ENCODE measurements at regions not wholly inside any gene's neighbourhood (a gene's known extent, or its start where the extent isn't known, plus 50 kb on each side); places are given as distances from the start of the nearest gene placed in this dataset.

DNA sequence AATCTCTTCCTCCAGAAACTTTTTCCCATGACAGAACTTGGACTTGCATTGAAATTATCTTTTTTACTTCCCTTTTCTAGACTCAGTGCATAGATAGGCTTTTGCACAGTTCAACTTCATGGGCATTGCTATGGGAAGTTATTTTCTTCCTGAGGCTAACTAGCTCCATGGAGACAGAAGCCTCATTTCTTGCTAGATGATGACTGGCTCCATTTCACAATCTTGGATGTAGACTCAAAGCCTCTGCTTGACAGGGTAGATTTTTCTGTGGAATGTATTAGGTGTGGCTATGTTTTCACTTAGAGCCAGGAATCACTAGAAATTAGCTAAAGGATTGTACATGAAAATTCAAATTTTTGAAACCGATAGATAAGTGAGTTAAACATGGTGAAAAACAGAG lies 884.1 kb upstream of the MGAT4C start:
- Histone ChIP-seq H3K36me3 (ENCODE audit: insufficient read depth, insufficient read length, low read length) (no peaks in the 10 kb centered on the region), H3K4me3 (ENCODE audit: insufficient read length, low read depth) (no peak overlapping the region), H3K9ac (ENCODE audit: insufficient read length, low read depth) (no peak overlapping the region), H3K9me3 (ENCODE audit: insufficient read depth, low read length) (no peaks in the 10 kb centered on the region), H3K27me3 (ENCODE audit: insufficient read depth, insufficient read length) (no peaks in the 10 kb centered on the region), H3K4me1 (ENCODE audit: insufficient read depth, insufficient read length) (no peaks in the 10 kb centered on the region)
- DNase-seq (ENCODE audit: low read depth, low spot score): no peak
- TF ChIP-seq YY1 (IDR thresholded peaks at IDR 0.05; ENCODE audit: insufficient read depth, insufficient read length): no peak
- no peak for TF ChIP-seq SUZ12 (IDR thresholded peaks at IDR 0.05; ENCODE audit: extremely low read depth, insufficient read depth, insufficient read length)
- TF ChIP-seq ZNF274 (IDR thresholded peaks at IDR 0.05; ENCODE audit: low read depth, low read length): no peak

DNA sequence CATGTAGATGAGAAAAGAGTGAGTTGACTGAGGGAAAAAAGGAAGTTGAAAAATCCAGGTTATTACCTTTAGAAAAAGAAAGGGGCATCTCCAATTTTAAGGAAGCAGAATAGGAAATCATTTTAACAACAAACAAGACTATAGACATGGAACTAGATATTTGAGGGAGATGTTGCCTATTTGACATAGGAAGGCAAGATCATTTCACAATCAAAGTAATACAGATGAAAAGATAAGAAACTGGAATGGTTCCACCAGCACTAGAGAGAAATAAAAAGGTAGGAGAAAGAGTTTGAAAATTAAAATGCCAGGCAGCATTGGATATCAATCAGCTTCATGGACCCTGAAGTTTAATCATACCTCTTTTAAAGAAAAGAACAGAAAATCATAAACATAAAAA lies 881.0 kb upstream of the MGAT4C start:
- no peaks in the 10 kb centered on the region for H3K27me3 ChIP-seq (ENCODE audit: insufficient read depth, insufficient read length)
- H3K4me1 ChIP-seq (ENCODE audit: insufficient read depth, insufficient read length): no peaks in the 10 kb centered on the region
- H3K36me3 ChIP-seq (ENCODE audit: insufficient read depth, insufficient read length, low read length): no peaks in the 10 kb centered on the region
- TF ChIP-seq ZNF274 (IDR thresholded peaks at IDR 0.05; ENCODE audit: low read depth, low read length) (no peak), YY1 (IDR thresholded peaks at IDR 0.05; ENCODE audit: insufficient read depth, insufficient read length) (no peak), SUZ12 (IDR thresholded peaks at IDR 0.05; ENCODE audit: extremely low read depth, insufficient read depth, insufficient read length) (no peak)
- DNase-seq (ENCODE audit: low read depth, low spot score): no peak
- H3K4me3 ChIP-seq (ENCODE audit: insufficient read length, low read depth): no peak overlapping the region
- H3K9me3 ChIP-seq (ENCODE audit: insufficient read depth, low read length): no peaks in the 10 kb centered on the region
- H3K9ac ChIP-seq (ENCODE audit: insufficient read length, low read depth): no peak overlapping the region

DNA sequence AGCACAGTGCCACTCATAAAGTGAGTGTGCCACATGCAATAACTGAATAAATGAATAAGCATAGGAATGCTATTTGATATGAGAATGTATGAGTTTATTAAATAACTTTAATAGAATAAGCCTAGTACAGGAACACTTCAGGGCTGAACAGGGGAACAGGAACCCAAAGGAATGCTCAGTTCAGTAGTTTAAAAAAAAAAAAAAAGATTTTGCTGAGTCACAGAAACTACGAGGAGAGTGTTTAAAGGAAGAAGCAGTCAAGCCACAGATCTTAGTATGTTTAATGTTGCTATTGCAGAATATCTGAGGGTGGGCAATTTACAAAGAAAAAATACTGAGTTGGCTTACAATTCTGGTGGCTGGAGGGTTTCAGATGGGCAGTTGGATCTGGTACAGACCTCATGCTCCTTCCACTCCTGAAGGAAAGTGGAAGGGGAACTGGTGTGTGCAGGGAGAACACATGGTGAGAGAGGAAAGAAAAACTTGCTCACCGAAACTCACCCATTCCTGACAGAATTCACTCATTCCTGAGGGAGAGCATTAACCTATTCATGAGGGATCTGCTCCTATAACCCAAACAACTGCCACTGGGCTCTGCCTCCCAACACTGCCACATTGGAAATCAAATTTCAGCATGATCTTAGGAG lies 880.3 kb upstream of the MGAT4C start:
- Histone ChIP-seq H3K9me3 (ENCODE audit: insufficient read depth, low read length) (no peaks in the 10 kb centered on the region), H3K4me3 (ENCODE audit: insufficient read length, low read depth) (no peak overlapping the region), H3K4me1 (ENCODE audit: insufficient read depth, insufficient read length) (no peaks in the 10 kb centered on the region), H3K36me3 (ENCODE audit: insufficient read depth, insufficient read length, low read length) (no peaks in the 10 kb centered on the region), H3K27me3 (ENCODE audit: insufficient read depth, insufficient read length) (no peaks in the 10 kb centered on the region), H3K9ac (ENCODE audit: insufficient read length, low read depth) (no peak overlapping the region)
- TF ChIP-seq SUZ12 (IDR thresholded peaks at IDR 0.05; ENCODE audit: extremely low read depth, insufficient read depth, insufficient read length) (no peak), ZNF274 (IDR thresholded peaks at IDR 0.05; ENCODE audit: low read depth, low read length) (no peak), YY1 (IDR thresholded peaks at IDR 0.05; ENCODE audit: insufficient read depth, insufficient read length) (no peak)
- no peak for DNase-seq (ENCODE audit: low read depth, low spot score)

DNA sequence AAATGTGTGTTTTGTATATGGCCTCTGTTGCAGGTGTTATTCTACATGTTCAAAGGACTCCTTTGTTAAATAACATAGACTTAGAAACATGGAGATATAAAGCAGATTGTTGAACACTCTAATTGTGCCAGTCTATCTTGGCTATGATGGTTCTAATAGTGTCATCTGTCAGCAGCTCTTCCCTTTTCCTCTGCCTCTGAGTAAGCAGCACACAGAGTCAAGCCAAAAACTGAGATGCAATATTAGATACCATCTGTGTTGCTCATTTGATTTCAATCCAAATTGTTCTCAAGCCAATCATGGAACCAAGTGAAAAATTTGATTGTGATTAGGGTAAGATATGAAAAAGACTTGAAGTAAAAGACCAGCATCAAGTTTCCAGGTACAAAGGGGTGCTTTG lies 871.1 kb upstream of the MGAT4C start:
- TF ChIP-seq ZNF274 (IDR thresholded peaks at IDR 0.05; ENCODE audit: low read depth, low read length) (no peak), SUZ12 (IDR thresholded peaks at IDR 0.05; ENCODE audit: extremely low read depth, insufficient read depth, insufficient read length) (no peak), YY1 (IDR thresholded peaks at IDR 0.05; ENCODE audit: insufficient read depth, insufficient read length) (no peak)
- DNase-seq (ENCODE audit: low read depth, low spot score): no peak
- H3K36me3 ChIP-seq (ENCODE audit: insufficient read depth, insufficient read length, low read length): no peaks in the 10 kb centered on the region

DNA sequence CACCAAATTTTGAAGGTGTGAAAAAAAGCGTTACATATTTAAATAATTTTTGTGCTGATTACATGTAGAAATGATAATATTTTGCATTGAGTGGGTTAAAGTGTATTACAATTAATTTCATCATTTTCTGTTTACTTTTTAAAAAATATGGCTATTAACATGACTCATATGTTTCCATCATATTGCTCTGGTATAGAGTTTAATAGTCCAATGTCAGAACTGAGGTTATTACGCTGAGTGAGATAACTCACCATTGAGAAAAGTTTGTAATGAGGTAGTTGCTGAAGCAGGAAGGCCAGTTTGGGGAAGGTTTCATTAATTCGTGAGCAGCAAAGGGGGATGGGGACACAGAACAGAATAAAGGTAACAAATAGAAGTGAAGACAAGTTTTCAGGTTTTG lies 865.7 kb upstream of the MGAT4C start:
- no peak for DNase-seq (ENCODE audit: low read depth, low spot score)
- TF ChIP-seq ZNF274 (IDR thresholded peaks at IDR 0.05; ENCODE audit: low read depth, low read length): no peak
- no peak for TF ChIP-seq SUZ12 (IDR thresholded peaks at IDR 0.05; ENCODE audit: extremely low read depth, insufficient read depth, insufficient read length)
- TF ChIP-seq YY1 (IDR thresholded peaks at IDR 0.05; ENCODE audit: insufficient read depth, insufficient read length): no peak
- Histone ChIP-seq H3K4me1 (ENCODE audit: insufficient read depth, insufficient read length) (no peaks in the 10 kb centered on the region), H3K9ac (ENCODE audit: insufficient read length, low read depth) (no peak overlapping the region), H3K4me3 (ENCODE audit: insufficient read length, low read depth) (no peak overlapping the region), H3K9me3 (ENCODE audit: insufficient read depth, low read length) (peaks cover 14% of the 10 kb centered on the region; the same call in 1 of the 2 replicates), H3K27me3 (ENCODE audit: insufficient read depth, insufficient read length) (no peaks in the 10 kb centered on the region), H3K36me3 (ENCODE audit: insufficient read depth, insufficient read length, low read length) (no peaks in the 10 kb centered on the region)

More for the DNA sequence above, 871.1 kb upstream of the MGAT4C start:
- Histone ChIP-seq H3K27me3 (ENCODE audit: insufficient read depth, insufficient read length) (no peaks in the 10 kb centered on the region), H3K9ac (ENCODE audit: insufficient read length, low read depth) (no peak overlapping the region), H3K4me1 (ENCODE audit: insufficient read depth, insufficient read length) (no peaks in the 10 kb centered on the region), H3K4me3 (ENCODE audit: insufficient read length, low read depth) (no peak overlapping the region), H3K9me3 (ENCODE audit: insufficient read depth, low read length) (peaks cover 14% of the 10 kb centered on the region; the same call in 1 of the 2 replicates)

DNA sequence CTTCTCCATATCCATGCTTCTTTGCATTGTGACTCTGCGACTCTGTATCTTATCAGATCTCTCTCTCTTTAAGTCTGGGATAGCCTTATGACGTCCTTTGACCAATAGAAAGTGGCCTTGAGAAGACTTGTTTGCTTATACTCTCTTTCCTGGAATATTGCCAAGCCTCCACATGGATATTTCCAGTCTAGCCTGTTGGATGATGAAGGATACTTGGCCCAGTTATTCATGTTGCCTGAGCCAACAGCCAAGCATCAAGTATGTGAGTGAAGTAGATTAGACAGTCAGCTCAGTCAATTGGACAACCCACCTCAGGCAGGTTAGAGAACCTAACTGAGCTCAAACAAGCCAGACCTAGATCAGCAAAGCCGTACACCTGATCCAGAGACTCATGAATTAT lies 864.2 kb upstream of the MGAT4C start:
- DNase-seq (ENCODE audit: low read depth, low spot score): no peak
- Histone ChIP-seq H3K4me3 (ENCODE audit: insufficient read length, low read depth) (no peak overlapping the region), H3K36me3 (ENCODE audit: insufficient read depth, insufficient read length, low read length) (no peaks in the 10 kb centered on the region), H3K4me1 (ENCODE audit: insufficient read depth, insufficient read length) (no peaks in the 10 kb centered on the region), H3K9ac (ENCODE audit: insufficient read length, low read depth) (no peak overlapping the region), H3K27me3 (ENCODE audit: insufficient read depth, insufficient read length) (no peaks in the 10 kb centered on the region), H3K9me3 (ENCODE audit: insufficient read depth, low read length) (peaks cover 14% of the 10 kb centered on the region; the same call in 1 of the 2 replicates)
- no peak for TF ChIP-seq YY1 (IDR thresholded peaks at IDR 0.05; ENCODE audit: insufficient read depth, insufficient read length)
- TF ChIP-seq ZNF274 (IDR thresholded peaks at IDR 0.05; ENCODE audit: low read depth, low read length): no peak
- no peak for TF ChIP-seq SUZ12 (IDR thresholded peaks at IDR 0.05; ENCODE audit: extremely low read depth, insufficient read depth, insufficient read length)

DNA sequence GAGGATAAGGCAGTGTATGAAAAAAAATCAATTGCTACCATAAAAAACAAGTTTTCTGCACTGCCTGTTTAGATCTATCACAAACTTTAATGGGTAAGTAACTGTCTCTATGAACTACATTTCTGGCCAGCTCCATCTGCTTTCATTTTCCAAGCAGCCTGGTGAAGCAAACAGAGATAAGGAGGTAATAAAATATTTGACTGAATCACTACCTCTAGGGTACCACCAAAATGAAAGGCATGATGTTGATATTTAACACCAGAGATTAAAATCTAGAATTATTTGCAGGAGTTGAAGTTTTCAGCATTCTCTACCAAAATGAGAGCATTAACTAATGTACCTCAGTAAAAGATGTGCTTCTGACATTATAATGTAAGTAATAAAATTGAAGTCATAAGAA lies 863.5 kb upstream of the MGAT4C start:
- H3K4me1 ChIP-seq (ENCODE audit: insufficient read depth, insufficient read length): no peaks in the 10 kb centered on the region
- TF ChIP-seq YY1 (IDR thresholded peaks at IDR 0.05; ENCODE audit: insufficient read depth, insufficient read length): no peak
- TF ChIP-seq ZNF274 (IDR thresholded peaks at IDR 0.05; ENCODE audit: low read depth, low read length): no peak
- TF ChIP-seq SUZ12 (IDR thresholded peaks at IDR 0.05; ENCODE audit: extremely low read depth, insufficient read depth, insufficient read length): no peak
- H3K4me3 ChIP-seq (ENCODE audit: insufficient read length, low read depth): no peak overlapping the region
- H3K27me3 ChIP-seq (ENCODE audit: insufficient read depth, insufficient read length): no peaks in the 10 kb centered on the region
- H3K36me3 ChIP-seq (ENCODE audit: insufficient read depth, insufficient read length, low read length): no peaks in the 10 kb centered on the region
- peaks cover 13% of the 10 kb centered on the region; the same call in 1 of the 2 replicates for H3K9me3 ChIP-seq (ENCODE audit: insufficient read depth, low read length)
- H3K9ac ChIP-seq (ENCODE audit: insufficient read length, low read depth): no peak overlapping the region
- DNase-seq (ENCODE audit: low read depth, low spot score): no peak
